ENCODE measurements at regions not wholly inside any gene's neighbourhood (a gene's known extent, or its start where the extent isn't known, plus 50 kb on each side); places are given as distances from the start of the nearest gene placed in this dataset.

DNA sequence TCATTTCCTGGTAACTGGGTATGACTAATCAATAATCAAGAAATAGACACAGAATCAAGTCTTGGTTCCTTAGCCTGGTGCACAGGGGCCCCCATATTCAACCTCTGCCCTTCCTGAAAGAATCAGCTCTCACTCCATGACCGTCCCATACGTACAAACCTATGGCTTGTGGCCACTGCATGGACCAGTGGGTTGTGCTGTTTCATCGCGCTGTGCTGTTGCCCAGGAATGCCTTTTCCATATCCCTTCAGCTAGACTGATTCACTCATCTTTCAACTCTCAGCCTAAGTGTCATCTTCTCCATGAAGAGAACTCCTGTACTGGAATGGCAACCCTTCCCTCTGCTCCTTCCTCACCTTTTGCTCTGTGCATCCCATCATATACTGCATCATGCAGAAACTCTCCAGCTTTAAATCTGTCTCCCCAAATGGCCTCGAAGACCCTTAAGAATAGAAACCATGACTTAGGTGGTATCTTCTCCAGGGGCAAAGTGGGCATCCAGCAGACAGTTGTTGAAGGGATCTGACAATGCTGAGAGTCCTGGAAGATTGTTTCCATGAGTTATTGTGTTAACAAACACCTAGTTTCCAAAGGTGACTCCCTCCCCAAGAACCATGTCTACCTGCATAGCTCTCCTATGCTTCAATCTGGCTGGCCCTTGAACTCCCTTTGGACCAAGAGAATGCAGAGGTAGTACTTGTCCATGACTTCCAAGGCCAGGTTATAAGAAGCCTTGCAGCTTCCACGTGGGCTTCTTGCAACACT is 180.8 kb downstream of the ACTL7B start:
- DNase-seq = no peak

GRCh38 chr9:108673386-108673785 is 182.4 kb downstream of the ACTL7B start:
- DNase-seq = no peak

DNA sequence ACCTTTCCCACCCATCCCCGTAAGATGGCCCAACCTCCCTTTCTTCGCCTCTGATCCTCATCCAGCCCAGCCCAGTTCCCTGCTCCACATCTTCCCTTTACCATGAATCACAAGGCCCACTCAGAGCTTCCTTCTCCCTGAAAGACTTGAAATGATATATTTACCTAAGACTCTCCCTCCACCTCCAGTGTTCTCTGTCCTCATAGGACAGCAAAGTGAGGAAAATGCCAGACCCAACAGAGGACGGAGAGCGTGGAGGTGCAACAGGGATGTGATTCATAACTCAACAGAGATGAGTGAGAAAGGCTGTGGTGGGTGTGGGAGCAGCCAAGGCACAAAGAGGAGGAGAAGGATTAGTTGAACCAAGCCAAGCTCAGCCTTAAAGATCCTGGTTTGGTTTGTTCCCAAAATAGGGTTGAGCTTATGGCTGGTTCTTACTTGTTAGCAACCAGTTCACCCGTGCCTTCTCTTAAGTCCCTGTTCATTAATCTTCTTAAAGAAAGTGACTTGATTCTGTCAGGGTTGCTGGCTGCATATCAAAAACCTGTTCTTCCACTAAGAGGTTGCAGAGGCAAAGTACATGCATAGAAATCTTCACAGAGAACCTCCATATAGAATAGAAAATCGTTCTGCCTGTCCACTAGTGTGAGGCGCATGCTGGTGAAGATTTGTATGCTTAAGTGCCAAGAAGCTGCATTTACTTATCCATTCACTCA is 183.2 kb downstream of the ACTL7B start:
- no peak for DNase-seq

DNA sequence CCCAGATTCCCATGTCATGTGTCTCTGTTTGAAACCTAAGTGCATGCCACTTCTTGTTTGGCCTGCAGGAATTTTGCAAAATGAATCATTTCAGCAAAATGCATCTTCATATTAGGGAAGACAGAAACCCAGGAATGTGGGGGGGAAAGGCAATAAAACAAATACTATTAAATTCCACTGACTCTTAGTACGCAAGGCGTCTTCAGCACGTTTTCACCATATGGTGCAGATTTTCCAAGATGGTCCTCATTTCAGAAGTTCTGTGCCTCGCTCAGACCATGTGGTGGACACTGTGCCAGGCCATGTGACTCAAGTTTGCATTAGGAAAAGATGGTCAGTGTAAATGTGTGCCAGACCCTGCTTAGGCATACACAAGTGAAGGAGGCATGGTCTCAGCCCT is 184.0 kb downstream of the ACTL7B start:
- DNase-seq = no peak

GRCh38 chr9:108671176-108671575 is 184.6 kb downstream of the ACTL7B start:
- DNase-seq = no peak

DNA sequence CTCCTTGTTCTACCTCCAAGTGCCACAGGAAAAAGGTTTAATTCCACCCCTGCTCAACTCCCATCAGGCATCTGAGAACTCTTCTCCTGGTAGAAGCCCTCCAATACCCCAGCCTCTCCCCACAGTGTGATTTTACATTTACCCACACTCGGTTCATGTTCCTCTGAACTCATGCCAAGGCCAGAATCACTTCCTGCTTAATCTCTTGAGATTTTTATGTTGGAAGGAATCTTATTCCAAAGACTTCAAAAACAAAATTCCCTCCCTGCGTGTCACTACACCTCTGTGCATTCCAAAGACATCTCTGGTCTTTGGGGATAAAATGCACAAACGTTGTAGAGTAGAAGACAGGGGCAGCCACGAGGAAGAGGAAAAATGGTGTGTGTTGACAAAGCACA is 186.8 kb downstream of the ACTL7B start:
- no peak for DNase-seq

GRCh38 chr9:108668191-108668937 is 187.4 kb downstream of the ACTL7B start:
- no peak for DNase-seq

GRCh38 chr9:108666240-108666784 is 189.5 kb downstream of the ACTL7B start:
- DNase-seq = no peak

- no peak for DNase-seq
Measured at GRCh38 chr9:108665521-108666239, 190.1 kb downstream of the ACTL7B start.

DNA sequence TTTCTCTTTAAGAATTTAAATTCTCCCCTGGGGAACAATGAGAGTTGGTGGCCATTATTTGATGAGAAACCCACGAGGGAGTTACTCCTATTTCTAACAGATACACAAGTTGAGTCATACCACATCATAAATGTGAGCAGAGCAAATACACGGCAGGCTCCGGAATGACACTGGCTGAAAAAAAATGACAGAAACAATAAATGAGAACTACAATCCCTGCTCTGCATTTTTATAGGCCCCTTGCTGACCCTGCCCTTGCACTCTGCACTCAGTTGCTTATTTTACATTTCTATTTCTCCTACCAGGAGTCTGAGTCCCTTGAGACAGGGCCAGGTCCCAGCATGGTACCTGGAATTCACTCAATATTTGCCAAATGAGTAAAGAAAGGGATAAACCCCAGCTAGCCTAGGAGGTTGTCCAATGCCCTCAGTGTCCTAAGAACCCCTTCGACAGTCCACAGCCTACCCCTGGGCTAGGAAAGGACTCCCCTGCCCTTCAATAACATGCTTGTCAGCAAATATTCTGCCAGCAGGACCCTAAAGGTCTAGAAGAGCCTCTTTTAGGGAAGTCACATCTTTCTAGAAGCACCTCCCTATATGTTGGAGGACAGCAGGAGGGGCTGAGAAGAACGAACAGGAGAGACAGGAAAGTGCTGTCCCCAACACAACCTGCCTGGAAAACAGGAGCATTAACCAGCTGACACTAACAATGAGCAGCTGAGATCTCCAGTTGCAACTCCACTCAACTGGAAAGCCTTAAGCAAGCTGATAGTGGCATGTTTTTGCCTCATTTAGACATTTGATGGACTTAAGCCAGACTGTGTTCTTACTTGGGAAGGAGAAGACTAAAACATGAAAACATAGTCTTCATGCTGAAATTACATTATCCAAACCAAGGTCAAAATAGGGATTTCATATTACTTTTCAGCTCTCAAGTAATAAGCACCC is 191.2 kb downstream of the ACTL7B start:
- no peak for DNase-seq

DNA sequence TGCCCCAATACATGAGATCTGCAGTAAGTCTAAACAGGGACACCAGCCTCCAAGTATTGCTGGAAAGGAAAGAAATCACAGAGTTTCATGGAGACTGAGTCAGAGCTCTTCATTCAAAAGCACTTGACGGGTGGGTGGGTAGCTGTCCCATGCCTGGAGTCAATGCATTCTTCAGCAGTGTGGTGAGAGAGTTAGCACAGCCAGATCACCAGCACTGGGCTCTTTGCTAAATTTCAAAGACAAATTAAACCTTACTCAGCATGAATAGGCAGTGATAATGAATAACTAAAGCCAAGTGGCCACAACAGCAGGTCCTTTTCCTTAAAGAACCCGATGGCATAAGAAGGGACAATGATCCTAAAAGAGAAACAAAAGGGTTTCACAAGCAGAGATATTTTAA is 192.4 kb downstream of the ACTL7B start:
- DNase-seq = no peak

- no peak for DNase-seq
Measured at GRCh38 chr9:108662956-108663355, 192.8 kb downstream of the ACTL7B start.

- DNase-seq = no peak
Measured at GRCh38 chr9:108662091-108662875, 193.5 kb downstream of the ACTL7B start.

GRCh38 chr9:108656566-108656965 is 199.2 kb downstream of the ACTL7B start:
- DNase-seq = no peak

GRCh38 chr9:108655818-108656217 is 200.0 kb downstream of the ACTL7B start:
- DNase-seq = no peak

GRCh38 chr9:108654566-108654965 is 201.2 kb downstream of the ACTL7B start:
- no peak for DNase-seq

- no peak for DNase-seq
Measured at GRCh38 chr9:108652851-108653250, 202.9 kb downstream of the ACTL7B start.

DNA sequence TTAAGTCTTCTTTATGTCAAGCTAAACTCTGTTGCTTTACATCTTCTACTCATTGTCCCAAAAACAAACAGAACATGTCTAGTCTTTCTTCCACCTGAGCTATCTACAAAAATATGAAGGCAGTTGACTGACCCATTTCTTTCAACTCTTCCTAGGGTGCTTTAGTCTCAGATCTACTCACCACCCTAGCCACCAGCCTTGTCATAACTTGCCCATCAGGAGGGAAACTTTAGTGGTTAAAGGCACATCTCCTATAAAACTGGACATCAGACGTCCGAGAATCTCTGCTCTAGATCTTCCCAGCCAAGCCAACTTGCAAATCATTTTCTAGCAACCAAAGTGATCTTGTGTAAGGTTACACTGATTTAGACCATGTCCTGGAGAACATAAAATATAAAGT is 205.0 kb downstream of the ACTL7B start:
- no peak for DNase-seq

GRCh38 chr9:108645520-108645919 is 210.3 kb downstream of the ACTL7B start:
- no peak for DNase-seq

GRCh38 chr9:108643731-108644510 is 211.9 kb downstream of the ACTL7B start:
- DNase-seq = no peak

All from activated CD4-positive, alpha-beta T cell treated with anti-CD3 and anti-CD28 coated beads, Interleukin-10, Interleukin-2, amounts not matched to agents 100 ng/mL and 50 ng/mL, durations not matched to agents 16 hours and 8 hours (primary cell).